GM13976 (cell line): ENCODE measurements at regions not wholly inside any gene's neighbourhood (a gene's known extent, or its start where the extent isn't known, plus 50 kb on each side); places are given as distances from the start of the nearest gene placed in this dataset.

ENCODE experiments used
- DNase-seq: peaks from one replicate; pipeline ENCODE4 v3.0.0; 2012; ENCODE audit warnings: low spot score
- in situ Hi-C: fragments of 300-500 bp; cut with MboI; formaldehyde crosslinking; loops from one replicate; pipeline ENCODE4 v1.12.0; 2022; ENCODE audit warnings: low sequenced_read_pairs, mixed read lengths, inconsistent platforms; ENCODE audit not compliant: unreplicated experiment
- TF ChIP-seq, protein P1 (sequence below): IDR thresholded peaks from 2 replicates; pipeline ENCODE4 v1.5.1; 2012; ENCODE audit warnings: borderline replicate concordance, mild to moderate bottlenecking; ENCODE audit not compliant: insufficient read depth; ENCODE audit errors: extremely low read depth, missing control alignments, control extremely low read depth

DNA sequence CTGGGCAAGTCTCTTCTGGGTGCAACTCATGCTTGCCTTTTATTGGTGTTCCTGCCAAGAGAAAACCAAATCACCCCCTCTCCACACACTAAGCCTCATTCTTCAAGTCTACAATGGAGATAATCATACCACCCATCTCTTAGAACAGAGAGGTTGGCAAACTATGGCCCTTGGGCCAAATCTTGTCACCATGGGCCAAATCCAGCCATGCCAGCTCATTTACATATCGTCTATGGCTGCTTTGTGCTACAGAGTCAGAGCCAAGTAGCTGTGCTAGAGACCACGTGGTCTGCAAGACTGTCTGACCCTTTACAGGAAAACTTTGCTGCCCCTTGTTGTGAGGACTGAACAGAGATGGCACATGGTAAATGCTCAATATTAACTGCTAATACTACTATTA, 270.3 kb upstream of the PARD3B start:
- DNase-seq: no peak
- TF ChIP-seq, protein P1, sequence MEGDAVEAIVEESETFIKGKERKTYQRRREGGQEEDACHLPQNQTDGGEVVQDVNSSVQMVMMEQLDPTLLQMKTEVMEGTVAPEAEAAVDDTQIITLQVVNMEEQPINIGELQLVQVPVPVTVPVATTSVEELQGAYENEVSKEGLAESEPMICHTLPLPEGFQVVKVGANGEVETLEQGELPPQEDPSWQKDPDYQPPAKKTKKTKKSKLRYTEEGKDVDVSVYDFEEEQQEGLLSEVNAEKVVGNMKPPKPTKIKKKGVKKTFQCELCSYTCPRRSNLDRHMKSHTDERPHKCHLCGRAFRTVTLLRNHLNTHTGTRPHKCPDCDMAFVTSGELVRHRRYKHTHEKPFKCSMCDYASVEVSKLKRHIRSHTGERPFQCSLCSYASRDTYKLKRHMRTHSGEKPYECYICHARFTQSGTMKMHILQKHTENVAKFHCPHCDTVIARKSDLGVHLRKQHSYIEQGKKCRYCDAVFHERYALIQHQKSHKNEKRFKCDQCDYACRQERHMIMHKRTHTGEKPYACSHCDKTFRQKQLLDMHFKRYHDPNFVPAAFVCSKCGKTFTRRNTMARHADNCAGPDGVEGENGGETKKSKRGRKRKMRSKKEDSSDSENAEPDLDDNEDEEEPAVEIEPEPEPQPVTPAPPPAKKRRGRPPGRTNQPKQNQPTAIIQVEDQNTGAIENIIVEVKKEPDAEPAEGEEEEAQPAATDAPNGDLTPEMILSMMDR: no peak
- in situ Hi-C loops: no loop called here

DNA sequence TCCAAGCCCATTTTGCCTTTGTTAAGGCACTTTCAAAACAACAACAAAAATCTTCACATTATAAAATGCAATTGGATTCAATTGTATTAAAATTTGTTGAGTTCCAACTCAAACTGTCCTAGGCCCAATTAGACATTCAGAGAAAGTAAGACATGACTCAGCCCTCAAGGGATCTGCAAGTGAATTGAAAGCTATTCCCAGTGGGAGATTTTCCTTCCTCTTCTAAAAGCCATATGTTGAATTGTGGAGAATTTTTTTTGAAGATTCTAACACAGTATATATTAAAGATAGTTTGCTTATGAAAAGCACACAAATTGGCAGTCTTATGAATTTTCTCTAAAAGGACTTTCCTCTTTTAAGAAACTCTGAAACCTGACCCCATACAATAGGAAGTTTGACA, 268.0 kb upstream of the PARD3B start:
- no peak for DNase-seq
- in situ Hi-C loops: no loop called here
- TF ChIP-seq, protein P1: no peak

DNA sequence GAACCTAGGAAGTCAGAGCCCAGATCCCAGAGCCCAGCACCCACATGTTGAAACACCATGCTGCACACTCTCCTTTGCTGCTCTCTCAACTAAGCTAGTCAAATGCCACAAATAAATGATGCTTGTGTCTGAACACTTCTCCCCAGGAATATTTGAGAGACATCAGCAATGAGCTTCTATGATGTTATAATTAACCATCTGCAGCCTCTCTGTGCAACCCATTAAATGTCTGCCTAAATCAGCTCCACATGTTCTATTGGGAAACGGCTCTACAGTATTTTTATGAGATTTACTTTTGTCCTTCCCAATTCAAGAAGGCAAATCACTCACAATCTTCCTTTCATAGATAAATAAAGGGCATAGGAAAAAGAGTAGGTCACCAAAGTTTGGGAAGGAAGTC, 266.8 kb upstream of the PARD3B start:
- DNase-seq: no peak
- in situ Hi-C loops: no loop called here
- TF ChIP-seq, protein P1: no peak

DNA sequence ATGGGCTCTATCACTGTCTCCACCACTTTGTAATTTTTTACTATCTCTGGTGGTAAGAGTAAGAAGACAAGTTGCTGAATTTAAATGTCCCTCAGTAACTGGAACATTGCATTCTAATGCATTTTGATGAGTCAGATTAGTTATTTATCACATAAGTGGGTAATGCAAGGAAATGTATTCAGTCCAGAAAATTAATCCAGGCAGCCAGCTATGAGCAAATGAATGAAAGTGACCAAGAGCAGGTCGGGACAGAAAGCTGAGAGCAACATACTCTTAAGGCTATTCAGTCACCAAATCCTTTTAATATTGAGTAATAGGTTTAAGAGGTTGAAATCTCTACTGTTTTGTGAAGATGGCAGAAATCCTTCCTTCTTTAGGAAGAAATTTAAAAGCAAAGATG, 265.5 kb upstream of the PARD3B start:
- DNase-seq: no peak
- in situ Hi-C loops: no loop called here
- TF ChIP-seq, protein P1: no peak

DNA sequence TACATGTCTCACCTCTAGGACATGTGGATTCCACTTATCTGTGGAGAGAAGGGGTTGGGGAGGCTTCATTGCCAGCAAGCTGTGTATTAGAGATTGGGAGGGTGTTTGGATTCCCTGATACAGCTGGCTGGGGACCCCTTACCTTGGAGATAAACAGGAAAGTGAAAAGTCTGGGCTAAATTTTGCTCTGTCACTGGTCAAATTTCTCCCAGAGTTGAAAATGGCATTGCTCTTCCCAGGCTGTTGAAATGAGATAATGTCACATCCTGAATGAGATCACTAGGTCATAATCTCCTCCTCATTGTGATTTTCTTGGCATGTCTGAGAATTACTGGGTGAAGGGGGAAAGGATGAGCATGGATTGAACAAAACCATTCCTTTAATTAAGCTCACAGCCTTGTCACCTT, 265.0 kb upstream of the PARD3B start:
- no peak for DNase-seq
- in situ Hi-C loops: no loop called here
- TF ChIP-seq, protein P1: no peak

DNA sequence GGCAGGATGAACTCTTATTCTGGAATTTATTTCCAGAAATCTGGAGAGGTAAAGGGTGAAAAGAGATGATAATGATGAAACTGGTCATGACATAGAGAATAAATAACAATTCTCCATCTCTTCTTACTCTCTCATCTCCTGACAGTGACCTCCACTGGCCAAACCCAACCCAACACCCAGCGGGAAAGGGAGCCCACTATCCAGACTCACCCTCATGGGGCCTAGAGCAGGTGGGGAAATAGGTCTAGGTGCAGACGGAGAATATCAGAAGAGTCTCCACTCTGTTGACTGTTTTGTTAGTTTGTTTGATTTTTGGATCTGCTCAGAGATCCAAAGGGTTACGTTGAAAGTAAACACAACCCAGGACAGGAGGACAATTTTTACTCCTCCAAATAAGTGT, 263.2 kb upstream of the PARD3B start:
- TF ChIP-seq, protein P1: no peak
- no peak for DNase-seq
- in situ Hi-C loops: no loop called here

DNA sequence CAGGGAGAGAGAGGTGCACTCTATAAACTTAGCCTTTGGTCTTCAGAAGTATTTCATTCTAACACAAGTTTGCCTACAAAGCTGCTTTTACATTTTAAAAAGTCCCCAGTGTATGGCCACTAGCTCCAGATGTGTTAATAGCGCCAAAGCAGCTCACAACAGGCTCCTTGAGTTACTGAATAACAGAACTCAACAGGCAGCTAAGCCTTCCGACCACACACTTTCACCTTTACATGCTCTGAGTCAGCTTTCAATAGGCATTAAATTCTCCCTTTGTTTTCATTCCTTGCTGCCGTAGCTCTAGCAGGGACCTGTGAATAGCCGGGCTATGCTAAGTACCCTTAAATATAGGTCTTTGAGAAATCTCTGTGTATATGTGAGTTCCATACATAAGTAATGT, 262.8 kb upstream of the PARD3B start:
- in situ Hi-C loops: no loop called here
- TF ChIP-seq, protein P1: no peak
- no peak for DNase-seq
